AG09309 (cell line): ENCODE measurements at regions not wholly inside any gene's neighbourhood (a gene's known extent, or its start where the extent isn't known, plus 50 kb on each side); places are given as distances from the start of the nearest gene placed in this dataset.

ENCODE experiments used
- DNase-seq: peaks from one replicate; pipeline ENCODE4 v3.0.0-alpha.2; 2010; ENCODE audit warnings: low read depth
- H3K4me3 ChIP-seq: 2 replicates; pipeline ENCODE4 v1.5.1; 2011; ENCODE audit warnings: mild to moderate bottlenecking, low read depth, low read length, moderate library complexity; ENCODE audit not compliant: control insufficient read depth
- CTCF ChIP-seq: IDR thresholded peaks from 2 replicates; pipeline ENCODE4 v1.5.1; 2011; ENCODE audit warnings: mild to moderate bottlenecking, low read depth, low read length, inconsistent platforms; ENCODE audit not compliant: insufficient read depth, control insufficient read depth; ENCODE audit errors: missing control alignments

GRCh38 chr13:21771075-21771474 is 100.2 kb downstream of the FGF9 start:
- no peak for DNase-seq
- no peak overlapping the region for H3K4me3 ChIP-seq
- TF ChIP-seq CTCF: no peak

GRCh38 chr13:21777166-21777565 is 106.3 kb downstream of the FGF9 start:
- no peak for DNase-seq
- no peak for TF ChIP-seq CTCF
- H3K4me3 ChIP-seq: no peak overlapping the region

- TF ChIP-seq CTCF: no peak
- no peak overlapping the region for H3K4me3 ChIP-seq
- DNase-seq: no peak
Observed at GRCh38 chr13:21777813-21778212, 106.9 kb downstream of the FGF9 start.

- DNase-seq: no peak
- TF ChIP-seq CTCF: no peak
- no peak overlapping the region for H3K4me3 ChIP-seq
Observed at GRCh38 chr13:21782736-21783135, 111.9 kb downstream of the FGF9 start.

- H3K4me3 ChIP-seq: no peak overlapping the region
- DNase-seq: no peak
- no peak for TF ChIP-seq CTCF
Observed at GRCh38 chr13:21785990-21786389, 115.1 kb downstream of the FGF9 start.

GRCh38 chr13:21796066-21796465 is 125.2 kb downstream of the FGF9 start:
- no peak overlapping the region for H3K4me3 ChIP-seq
- TF ChIP-seq CTCF: no peak
- no peak for DNase-seq

- no peak for TF ChIP-seq CTCF
- no peak overlapping the region for H3K4me3 ChIP-seq
- no peak for DNase-seq
Observed at GRCh38 chr13:21796775-21797514, 126.1 kb downstream of the FGF9 start.
